HCT116 (cell line): ENCODE measurements at regions not wholly inside any gene's neighbourhood (a gene's known extent, or its start where the extent isn't known, plus 50 kb on each side); places are given as distances from the start of the nearest gene placed in this dataset.

Source experiments
- ATAC-seq: fragments of 200-7000 bp; cut with Tn5 transposase; 2 replicates; pipeline ENCODE4 v1.9.1; 2020; ENCODE audit warnings: mild to moderate bottlenecking, moderate library complexity
- BruUV-seq: library from RNA; stranded (reverse); fragments of 400-500 nt; replicated peaks from 2 replicates; lab custom pipeline; 2021; lab: Mats Ljungman, UMichigan
- CTCF ChIA-PET: fragments of 300-600 bp; sonication (Branson Sonifier 250); formaldehyde crosslinking; loops from one replicate; lab custom pipeline; 2021; ENCODE audit warnings: antibody characterized with exemption; lab: Charles Lee
- POLR2A ChIA-PET: fragments of 300-600, 350-600 bp; sonication (Branson Sonifier 250); formaldehyde crosslinking; loops from one replicate; lab custom pipeline; 2021; ENCODE audit warnings: antibody characterized with exemption; lab: Charles Lee
- RAD21 ChIA-PET, 2 experiments: fragments of 300-600 bp; sonication (Branson Sonifier 250); formaldehyde crosslinking; loops; one replicate each; lab custom pipeline; 2023; ENCODE audit warnings: low total read pairs in 2 of 2; ENCODE audit not compliant: uncharacterized antibody in 2 of 2, unreplicated experiment in 2 of 2, low non-redundant PET in 1 of 2; lab: Charles Lee
- DNase-seq: peaks from one replicate; pipeline ENCODE4 v3.0.0-alpha.2; 2010; ENCODE audit warnings: low read depth, low spot score
- H2AFZ ChIP-seq: fragments of 200-600 bp; shearing (Covaris generic), sonication (generic); 2 replicates; pipeline ENCODE4 v1.6.1; 2017; ENCODE audit warnings: low read depth, mixed run types, mixed read lengths, antibody characterized with exemption, low read length; ENCODE audit not compliant: poor library complexity, severe bottlenecking
- H3K27ac ChIP-seq: 2 replicates; pipeline ENCODE4 v1.5.1; 2012; ENCODE audit warnings: low read depth, low read length
- H3K27me3 ChIP-seq: fragments of 200-600 bp; sonication (generic); 2 replicates; pipeline ENCODE4 v1.6.1; 2016; ENCODE audit warnings: mixed run types, low read length, mixed read lengths; ENCODE audit not compliant: insufficient read depth
- H3K36me3 ChIP-seq, 2 experiments: fragments of 200-500 bp in 1 of 2; fragments of 200-600 bp in 1 of 2; sonication (Bioruptor generic) in 1 of 2; sonication (generic) in 1 of 2; 2 replicates each; pipeline versions ENCODE4 v1.5.1 to v1.6.1; 2014 to 2016; ENCODE audit warnings: low read length in 2 of 2, inconsistent platforms in 1 of 2, mixed read lengths in 1 of 2, mixed run types in 1 of 2; ENCODE audit not compliant: insufficient read depth in 2 of 2, control insufficient read depth in 1 of 2
- H3K4me1 ChIP-seq, 2 experiments: fragments of 200-600 bp in 1 of 2; sonication (generic) in 1 of 2; 2 replicates each; pipeline versions ENCODE4 v1.5.1 to v1.6.1; 2012 to 2017; ENCODE audit warnings: low read length in 2 of 2, inconsistent platforms in 1 of 2, mild to moderate bottlenecking in 1 of 2, mixed read lengths in 1 of 2, mixed run types in 1 of 2, moderate library complexity in 1 of 2; ENCODE audit not compliant: insufficient read depth in 2 of 2, control insufficient read depth in 1 of 2
- H3K4me2 ChIP-seq: fragments of 200-600 bp; sonication (generic); 2 replicates; pipeline ENCODE4 v1.6.1; 2017; ENCODE audit warnings: mixed run types, low read length, mixed read lengths
- H3K4me3 ChIP-seq, 2 experiments: fragments of 200-600 bp in 1 of 2; sonication (generic) in 1 of 2; replicated peaks in 1 of 2; 2 replicates each; pipeline ENCODE4 v1.5.1; 2011 to 2016; ENCODE audit warnings: low read length in 2 of 2, control low read depth in 1 of 2, low read depth in 1 of 2, mild to moderate bottlenecking in 1 of 2, mixed read lengths in 1 of 2, mixed run types in 1 of 2
- H3K79me2 ChIP-seq: fragments of 200-600 bp; sonication (generic); 2 replicates; pipeline ENCODE4 v1.6.1; 2017; ENCODE audit warnings: mild to moderate bottlenecking, mixed run types, low read length, moderate library complexity, mixed read lengths; ENCODE audit not compliant: insufficient read depth
- H3K9ac ChIP-seq: fragments of 200-600 bp; sonication (generic); 2 replicates; pipeline ENCODE4 v1.6.1; 2016; ENCODE audit warnings: low read length, mixed read lengths
- H3K9me2 ChIP-seq: fragments of 200-600 bp; sonication (generic), shearing (Covaris generic); 2 replicates; pipeline ENCODE4 v1.6.1; 2017; ENCODE audit warnings: mixed run types, mild to moderate bottlenecking, moderate library complexity; ENCODE audit not compliant: insufficient read depth
- H3K9me3 ChIP-seq, 2 experiments: fragments of 200-500 bp in 1 of 2; fragments of 200-600 bp in 1 of 2; sonication (Bioruptor generic) in 1 of 2; sonication (generic) in 1 of 2; 2 replicates each; pipeline ENCODE4 v1.6.1; 2014 to 2017; ENCODE audit warnings: low read length in 2 of 2, mixed read lengths in 2 of 2, inconsistent platforms in 1 of 2, low read depth in 1 of 2, mild to moderate bottlenecking in 1 of 2, mixed run types in 1 of 2, moderate library complexity in 1 of 2; ENCODE audit not compliant: control insufficient read depth in 1 of 2, insufficient read depth in 1 of 2
- H4K20me1 ChIP-seq: fragments of 200-600 bp; sonication (generic), shearing (Covaris generic); 2 replicates; pipeline ENCODE4 v1.6.1; 2017; ENCODE audit warnings: mixed run types, mild to moderate bottlenecking, moderate library complexity; ENCODE audit not compliant: insufficient read depth
- ATF3 ChIP-seq: IDR thresholded peaks from 2 replicates; pipeline ENCODE4 v1.6.1; 2012
- CBX3 ChIP-seq: IDR thresholded peaks from 2 replicates; pipeline ENCODE4 v1.6.1; 2012; ENCODE audit warnings: low read depth
- CEBPB ChIP-seq: IDR thresholded peaks from 2 replicates; pipeline ENCODE4 v1.6.1; 2012; ENCODE audit warnings: low read depth
- CTCF ChIP-seq, 3 experiments: fragments of 200-600 bp in 1 of 3; sonication (generic) in 1 of 3; IDR thresholded peaks in 2 of 3; conservative IDR thresholded peaks in 1 of 3; 2 replicates each; pipeline ENCODE4 v1.5.1; 2012 to 2017; ENCODE audit warnings: low read depth in 2 of 3, low read length in 2 of 3, antibody characterized with exemption in 1 of 3, borderline replicate concordance in 1 of 3, control low read depth in 1 of 3, mild to moderate bottlenecking in 1 of 3, mixed read lengths in 1 of 3, mixed run types in 1 of 3, moderate library complexity in 1 of 3; ENCODE audit not compliant: insufficient read depth in 1 of 3
- EGR1 ChIP-seq: IDR thresholded peaks from 2 replicates; pipeline ENCODE4 v1.6.1; 2012; ENCODE audit warnings: low read depth
- EZH2 ChIP-seq: fragments of 200-600 bp; sonication (generic); IDR thresholded peaks from 2 replicates; pipeline ENCODE4 v1.6.1; 2017; ENCODE audit warnings: antibody characterized with exemption, mixed run types
- FOSL1 ChIP-seq: IDR thresholded peaks from 2 replicates; pipeline ENCODE4 v1.6.1; 2012; ENCODE audit warnings: low read depth
- POLR2A ChIP-seq: IDR thresholded peaks from 2 replicates; pipeline ENCODE4 v1.7.0; 2011; ENCODE audit warnings: borderline replicate concordance; ENCODE audit not compliant: insufficient read depth, insufficient read length; ENCODE audit errors: extremely low read depth
- REST ChIP-seq: IDR thresholded peaks from 2 replicates; pipeline ENCODE4 v1.6.1; 2012; ENCODE audit warnings: low read depth
- SRF ChIP-seq: IDR thresholded peaks from 2 replicates; pipeline ENCODE4 v1.6.1; 2012; ENCODE audit warnings: low read depth
- TCF7L2 ChIP-seq: IDR thresholded peaks from 2 replicates; pipeline ENCODE4 v1.7.0; 2011; ENCODE audit warnings: borderline replicate concordance, inconsistent platforms; ENCODE audit not compliant: insufficient read depth, insufficient read length; ENCODE audit errors: extremely low read depth
- ZBTB33 ChIP-seq: IDR thresholded peaks from 2 replicates; pipeline ENCODE4 v1.6.1; 2011; ENCODE audit warnings: mild to moderate bottlenecking, low read length, moderate library complexity; ENCODE audit not compliant: insufficient replicate concordance; ENCODE audit errors: extremely low read depth
- ZNF274 ChIP-seq: fragments of 200-500 bp; sonication (Bioruptor generic); IDR thresholded peaks from 2 replicates; pipeline ENCODE4 v1.6.1; 2014; ENCODE audit warnings: mild to moderate bottlenecking, low read depth, low read length, inconsistent platforms
- intact Hi-C: fragments of 100-400 bp; cut with micrococcal nuclease; formaldehyde crosslinking; loops from 2 replicates; pipeline ENCODE4 v1.10.0; 2022

- Histone ChIP-seq H3K27me3 (peaks cover 17% of the 10 kb centered on the region), H3K4me1 (no peaks in the 10 kb centered on the region), H2AFZ (no peak overlapping the region), H3K4me3 (no peak overlapping the region), H3K9me2 (no peaks in the 10 kb centered on the region), H3K9me3 (no peaks in the 10 kb centered on the region), H3K79me2 (no peaks in the 10 kb centered on the region), H3K27ac (no peak overlapping the region), H3K36me3 (no peaks in the 10 kb centered on the region), H3K4me2 (no peak overlapping the region), H3K9ac (no peak overlapping the region), H4K20me1 (no peaks in the 10 kb centered on the region)
- intact Hi-C loops, result no loop called here
- CTCF ChIA-PET, result no interaction called here
- no TSS peak for BruUV-seq
- TF ChIP-seq POLR2A (no peak), CBX3 (no peak), FOSL1 (no peak), ZNF274 (no peak), CEBPB (no peak), EZH2 (no peak)
- ATAC-seq (no peak), DNase-seq (no peak)
- POLR2A ChIA-PET, result no interaction called here
- RAD21 ChIA-PET, result no interaction called here
Observed at GRCh38 chr13:79121286-79121685, 284.8 kb downstream of the RBM26 start.

- intact Hi-C loops, result no loop called here
- DNase-seq (no peak), ATAC-seq (no peak)
- no peaks in the 10 kb centered on the region for H3K79me2 ChIP-seq
- no peak overlapping the region for H3K4me3 ChIP-seq
- no peaks in the 10 kb centered on the region for H3K9me2 ChIP-seq
- H3K27me3 ChIP-seq, result peaks cover 17% of the 10 kb centered on the region
- no peaks in the 10 kb centered on the region for H4K20me1 ChIP-seq
- ChIA-PET POLR2A (no interaction called here), RAD21 (no interaction called here), CTCF (no interaction called here)
- no peaks in the 10 kb centered on the region for H3K4me1 ChIP-seq
- H3K4me2 ChIP-seq, result no peak overlapping the region
- no peaks in the 10 kb centered on the region for H3K9me3 ChIP-seq
- no peak overlapping the region for H3K9ac ChIP-seq
- H2AFZ ChIP-seq, result no peak overlapping the region
- no peak overlapping the region for H3K27ac ChIP-seq
- BruUV-seq, result no TSS peak
- H3K36me3 ChIP-seq, result no peaks in the 10 kb centered on the region
- TF ChIP-seq ATF3 (no peak), REST (no peak), CTCF (IDR thresholded peaks at IDR 0.05 in 2 of 3, conservative IDR thresholded peaks at IDR 0.05 in 1 of 3; ENCODE audit: borderline replicate concordance in 1 of 3, insufficient read depth in 1 of 3, low read depth in 2 of 3, low read length in 2 of 3) (no peak), SRF (no peak), ZBTB33 (no peak), TCF7L2 (no peak), EGR1 (no peak), FOSL1 (no peak)
Observed at GRCh38 chr13:79119578-79120107, 286.4 kb downstream of the RBM26 start.
